HUES6 (cell line): ENCODE measurements at regions not wholly inside any gene's neighbourhood (a gene's known extent, or its start where the extent isn't known, plus 50 kb on each side); places are given as distances from the start of the nearest gene placed in this dataset.

Source experiments
- H3K27ac ChIP-seq: 2 replicates; pipeline ENCODE4 v1.7.0; 2013; ENCODE audit warnings: low read depth, mild to moderate bottlenecking, low read length, inconsistent platforms
- H3K27me3 ChIP-seq: 2 replicates; pipeline ENCODE4 v1.6.1; 2013; ENCODE audit warnings: low read length; ENCODE audit not compliant: control insufficient read depth, insufficient read depth
- H3K36me3 ChIP-seq: 2 replicates; pipeline ENCODE4 v1.6.1; 2013; ENCODE audit warnings: low read length; ENCODE audit not compliant: control insufficient read depth, insufficient read depth
- H3K4me1 ChIP-seq: 2 replicates; pipeline ENCODE4 v1.6.1; 2013; ENCODE audit warnings: low read length; ENCODE audit not compliant: control insufficient read depth, insufficient read depth
- H3K4me3 ChIP-seq: 2 replicates; pipeline ENCODE4 v1.5.1; 2013; ENCODE audit warnings: low read depth, low read length
- H3K9ac ChIP-seq: one replicate; pipeline ENCODE4 v1.6.1; 2013; ENCODE audit warnings: mild to moderate bottlenecking, low read length
- H3K9me3 ChIP-seq: 2 replicates; pipeline ENCODE4 v1.6.1; 2013; ENCODE audit warnings: low read depth, low read length; ENCODE audit not compliant: control insufficient read depth, insufficient read depth

GRCh38 chr1:59151860-59152259 is 145.0 kb upstream of the FGGY start:
- H3K4me1 ChIP-seq, result peaks cover 31% of the 10 kb centered on the region

GRCh38 chr1:59152511-59152910 is 144.4 kb upstream of the FGGY start:
- H3K27me3 ChIP-seq, result peaks cover 5% of the 10 kb centered on the region
- no peak overlapping the region for H3K4me3 ChIP-seq
- H3K9me3 ChIP-seq, result no peaks in the 10 kb centered on the region
- H3K27ac ChIP-seq, result no peak overlapping the region
- H3K4me1 ChIP-seq, result peaks cover 30% of the 10 kb centered on the region
- no peak overlapping the region for H3K9ac ChIP-seq
- no peaks in the 10 kb centered on the region for H3K36me3 ChIP-seq

More at GRCh38 chr1:59151860-59152259, 145.0 kb upstream of the FGGY start:
- H3K9ac ChIP-seq, result no peak overlapping the region
- no peaks in the 10 kb centered on the region for H3K36me3 ChIP-seq
- no peak overlapping the region for H3K27ac ChIP-seq
- H3K4me3 ChIP-seq, result no peak overlapping the region
- H3K9me3 ChIP-seq, result no peaks in the 10 kb centered on the region
- H3K27me3 ChIP-seq, result peaks cover 11% of the 10 kb centered on the region

- Histone ChIP-seq H3K9me3 (peaks cover 15% of the 10 kb centered on the region), H3K27ac (no peak overlapping the region), H3K36me3 (no peaks in the 10 kb centered on the region), H3K9ac (no peak overlapping the region), H3K4me1 (peaks cover 30% of the 10 kb centered on the region), H3K4me3 (no peak overlapping the region), H3K27me3 (no peaks in the 10 kb centered on the region)
Observed at GRCh38 chr1:59154401-59154800, 142.5 kb upstream of the FGGY start.

GRCh38 chr1:59155351-59155750 is 141.5 kb upstream of the FGGY start:
- Histone ChIP-seq H3K27ac (no peak overlapping the region), H3K4me3 (no peak overlapping the region), H3K27me3 (no peaks in the 10 kb centered on the region)

GRCh38 chr1:59156051-59156450 is 140.8 kb upstream of the FGGY start:
- no peak overlapping the region for H3K9ac ChIP-seq
- H3K27ac ChIP-seq, result no peak overlapping the region
- no peaks in the 10 kb centered on the region for H3K36me3 ChIP-seq
- H3K4me3 ChIP-seq, result no peak overlapping the region
- peaks cover 15% of the 10 kb centered on the region for H3K9me3 ChIP-seq
- H3K4me1 ChIP-seq, result peaks cover 25% of the 10 kb centered on the region
- no peaks in the 10 kb centered on the region for H3K27me3 ChIP-seq

More at GRCh38 chr1:59155351-59155750, 141.5 kb upstream of the FGGY start:
- H3K36me3 ChIP-seq, result no peaks in the 10 kb centered on the region
- no peak overlapping the region for H3K9ac ChIP-seq
- peaks cover 30% of the 10 kb centered on the region for H3K4me1 ChIP-seq
- H3K9me3 ChIP-seq, result peaks cover 15% of the 10 kb centered on the region

- no peaks in the 10 kb centered on the region for H3K27me3 ChIP-seq
- H3K9ac ChIP-seq, result no peak overlapping the region
- H3K4me1 ChIP-seq, result peaks cover 19% of the 10 kb centered on the region
- H3K36me3 ChIP-seq, result no peaks in the 10 kb centered on the region
- no peak overlapping the region for H3K4me3 ChIP-seq
- H3K27ac ChIP-seq, result no peak overlapping the region
- H3K9me3 ChIP-seq, result peaks cover 15% of the 10 kb centered on the region
Observed at GRCh38 chr1:59156526-59157199, 140.2 kb upstream of the FGGY start.

- H3K27ac ChIP-seq, result no peak overlapping the region
Observed at GRCh38 chr1:59158321-59158720, 138.6 kb upstream of the FGGY start.

GRCh38 chr1:59159557-59160203 is 137.2 kb upstream of the FGGY start:
- no peak overlapping the region for H3K4me3 ChIP-seq
- peaks cover 15% of the 10 kb centered on the region for H3K9me3 ChIP-seq
- no peaks in the 10 kb centered on the region for H3K27me3 ChIP-seq
- H3K4me1 ChIP-seq, result peaks cover 8% of the 10 kb centered on the region
- no peak overlapping the region for H3K27ac ChIP-seq
- H3K36me3 ChIP-seq, result no peaks in the 10 kb centered on the region
- H3K9ac ChIP-seq, result no peak overlapping the region

More at GRCh38 chr1:59158321-59158720, 138.6 kb upstream of the FGGY start:
- Histone ChIP-seq H3K4me3 (no peak overlapping the region), H3K9ac (no peak overlapping the region), H3K9me3 (peaks cover 15% of the 10 kb centered on the region), H3K4me1 (peaks cover 8% of the 10 kb centered on the region), H3K27me3 (no peaks in the 10 kb centered on the region), H3K36me3 (no peaks in the 10 kb centered on the region)

GRCh38 chr1:59161136-59161535 is 135.8 kb upstream of the FGGY start:
- Histone ChIP-seq H3K4me3 (no peak overlapping the region), H3K36me3 (no peaks in the 10 kb centered on the region), H3K27me3 (no peaks in the 10 kb centered on the region), H3K4me1 (peaks cover 8% of the 10 kb centered on the region), H3K9ac (no peak overlapping the region), H3K9me3 (peaks cover 15% of the 10 kb centered on the region), H3K27ac (no peak overlapping the region)

GRCh38 chr1:59162665-59163064 is 134.2 kb upstream of the FGGY start:
- Histone ChIP-seq H3K4me3 (no peak overlapping the region), H3K9me3 (peaks cover 15% of the 10 kb centered on the region), H3K27me3 (no peaks in the 10 kb centered on the region), H3K36me3 (no peaks in the 10 kb centered on the region), H3K27ac (no peak overlapping the region), H3K9ac (no peak overlapping the region), H3K4me1 (no peaks in the 10 kb centered on the region)

GRCh38 chr1:59163268-59164092 is 133.4 kb upstream of the FGGY start:
- H3K36me3 ChIP-seq, result no peaks in the 10 kb centered on the region
- no peaks in the 10 kb centered on the region for H3K27me3 ChIP-seq
- H3K9ac ChIP-seq, result no peak overlapping the region
- no peaks in the 10 kb centered on the region for H3K4me1 ChIP-seq
- H3K4me3 ChIP-seq, result no peak overlapping the region
- no peak overlapping the region for H3K27ac ChIP-seq
- H3K9me3 ChIP-seq, result peaks cover 8% of the 10 kb centered on the region; the same call in 1 of the 2 replicates
